DOHH2 (cell line): ENCODE measurements at regions not wholly inside any gene's neighbourhood (a gene's known extent, or its start where the extent isn't known, plus 50 kb on each side); places are given as distances from the start of the nearest gene placed in this dataset.

Source experiments
- H3F3A ChIP-seq: fragments of 200-600 bp; sonication (generic), shearing (Covaris generic); 2 replicates; pipeline ENCODE4 v1.6.0; 2016; ENCODE audit warnings: antibody characterized with exemption, mild to moderate bottlenecking; ENCODE audit not compliant: control insufficient read depth, insufficient read depth
- H3K27ac ChIP-seq: fragments of 200-600 bp; sonication (generic); 2 replicates; pipeline ENCODE4 v1.5.1; 2014; ENCODE audit warnings: low read depth, mild to moderate bottlenecking, low read length, moderate library complexity
- H3K27me3 ChIP-seq: fragments of 200-600 bp; sonication (generic); 2 replicates; pipeline ENCODE4 v1.6.1; 2014; ENCODE audit warnings: mild to moderate bottlenecking, low read length, mixed read lengths; ENCODE audit not compliant: control insufficient read depth
- H3K36me3 ChIP-seq: fragments of 200-600 bp; sonication (generic); 2 replicates; pipeline ENCODE4 v1.6.1; 2014; ENCODE audit warnings: mild to moderate bottlenecking, low read length, moderate library complexity, mixed read lengths; ENCODE audit not compliant: control insufficient read depth
- H3K4me1 ChIP-seq: fragments of 200-600 bp; sonication (generic); 2 replicates; pipeline ENCODE4 v1.6.1; 2014; ENCODE audit warnings: mild to moderate bottlenecking, low read length, mixed read lengths; ENCODE audit not compliant: control insufficient read depth
- H3K4me2 ChIP-seq: fragments of 200-600 bp; sonication (generic); 2 replicates; pipeline ENCODE4 v1.6.0; 2014; ENCODE audit warnings: mild to moderate bottlenecking, low read length, moderate library complexity
- H3K4me3 ChIP-seq: fragments of 200-600 bp; sonication (generic); 2 replicates; pipeline ENCODE4 v1.5.1; 2014; ENCODE audit warnings: mild to moderate bottlenecking, low read length, mixed read lengths
- H3K79me2 ChIP-seq: fragments of 200-600 bp; sonication (generic); 2 replicates; pipeline ENCODE4 v1.6.1; 2014; ENCODE audit warnings: mild to moderate bottlenecking, low read length, mixed read lengths; ENCODE audit not compliant: control insufficient read depth
- H3K9me2 ChIP-seq: fragments of 200-600 bp; sonication (generic); replicated peaks from 2 replicates; pipeline ENCODE4 v1.6.1; 2014; ENCODE audit warnings: mild to moderate bottlenecking, low read length, mixed read lengths; ENCODE audit not compliant: control insufficient read depth
- H3K9me3 ChIP-seq: fragments of 200-600 bp; sonication (generic); 2 replicates; pipeline ENCODE4 v1.6.1; 2014; ENCODE audit warnings: antibody characterized with exemption, low read length, mixed read lengths; ENCODE audit not compliant: control insufficient read depth, insufficient read depth
- H4K20me1 ChIP-seq: fragments of 200-600 bp; sonication (generic); 2 replicates; pipeline ENCODE4 v1.6.0; 2014; ENCODE audit warnings: low read depth, mild to moderate bottlenecking, antibody characterized with exemption, low read length, moderate library complexity; ENCODE audit not compliant: control insufficient read depth, insufficient read depth
- EZH2phosphoT487 ChIP-seq: fragments of 200-600 bp; sonication (generic); IDR thresholded peaks from 2 replicates; pipeline ENCODE4 v1.6.1; 2017; ENCODE audit warnings: borderline replicate concordance, mild to moderate bottlenecking, antibody characterized with exemption, low read length, moderate library complexity, mixed read lengths
- TF ChIP-seq, protein P1 (sequence below): fragments of 200-600 bp; sonication (generic); IDR thresholded peaks from one replicate; pipeline ENCODE4 v1.5.1; 2014; ENCODE audit warnings: antibody characterized with exemption, mild to moderate bottlenecking, low read depth, low read length; ENCODE audit not compliant: poor library complexity, severe bottlenecking

- no peak overlapping the region for H3K4me2 ChIP-seq
- no peaks in the 10 kb centered on the region for H3K4me1 ChIP-seq
- H3K27ac ChIP-seq, result no peak overlapping the region
- H3K9me2 ChIP-seq, result no peaks in the 10 kb centered on the region
- H3K79me2 ChIP-seq, result no peaks in the 10 kb centered on the region
- no peaks in the 10 kb centered on the region for H3K36me3 ChIP-seq
- H3K27me3 ChIP-seq, result no peaks in the 10 kb centered on the region
- H3K4me3 ChIP-seq, result no peak overlapping the region
- no peaks in the 10 kb centered on the region for H4K20me1 ChIP-seq
- TF ChIP-seq EZH2phosphoT487, result no peak
- TF ChIP-seq, protein P1, sequence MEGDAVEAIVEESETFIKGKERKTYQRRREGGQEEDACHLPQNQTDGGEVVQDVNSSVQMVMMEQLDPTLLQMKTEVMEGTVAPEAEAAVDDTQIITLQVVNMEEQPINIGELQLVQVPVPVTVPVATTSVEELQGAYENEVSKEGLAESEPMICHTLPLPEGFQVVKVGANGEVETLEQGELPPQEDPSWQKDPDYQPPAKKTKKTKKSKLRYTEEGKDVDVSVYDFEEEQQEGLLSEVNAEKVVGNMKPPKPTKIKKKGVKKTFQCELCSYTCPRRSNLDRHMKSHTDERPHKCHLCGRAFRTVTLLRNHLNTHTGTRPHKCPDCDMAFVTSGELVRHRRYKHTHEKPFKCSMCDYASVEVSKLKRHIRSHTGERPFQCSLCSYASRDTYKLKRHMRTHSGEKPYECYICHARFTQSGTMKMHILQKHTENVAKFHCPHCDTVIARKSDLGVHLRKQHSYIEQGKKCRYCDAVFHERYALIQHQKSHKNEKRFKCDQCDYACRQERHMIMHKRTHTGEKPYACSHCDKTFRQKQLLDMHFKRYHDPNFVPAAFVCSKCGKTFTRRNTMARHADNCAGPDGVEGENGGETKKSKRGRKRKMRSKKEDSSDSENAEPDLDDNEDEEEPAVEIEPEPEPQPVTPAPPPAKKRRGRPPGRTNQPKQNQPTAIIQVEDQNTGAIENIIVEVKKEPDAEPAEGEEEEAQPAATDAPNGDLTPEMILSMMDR, result no peak
- no peaks in the 10 kb centered on the region for H3F3A ChIP-seq
- H3K9me3 ChIP-seq, result no peaks in the 10 kb centered on the region
Measured at GRCh38 chr1:72394457-72394856, 112.1 kb upstream of the NEGR1 start.

GRCh38 chr1:72379072-72379471, 96.7 kb upstream of the NEGR1 start:
- H3K4me3 ChIP-seq, result no peak overlapping the region
- H3K9me3 ChIP-seq, result no peaks in the 10 kb centered on the region
- no peaks in the 10 kb centered on the region for H3K9me2 ChIP-seq
- no peak overlapping the region for H3K4me2 ChIP-seq
- TF ChIP-seq, protein P1, result no peak
- no peak for TF ChIP-seq EZH2phosphoT487
- H3K27me3 ChIP-seq, result no peaks in the 10 kb centered on the region
- no peaks in the 10 kb centered on the region for H3K4me1 ChIP-seq
- H3K36me3 ChIP-seq, result no peaks in the 10 kb centered on the region
- no peaks in the 10 kb centered on the region for H4K20me1 ChIP-seq
- no peak overlapping the region for H3K27ac ChIP-seq
- no peaks in the 10 kb centered on the region for H3K79me2 ChIP-seq
- no peaks in the 10 kb centered on the region for H3F3A ChIP-seq

GRCh38 chr1:72375226-72375625, 92.9 kb upstream of the NEGR1 start:
- TF ChIP-seq, protein P1, result no peak
- no peak for TF ChIP-seq EZH2phosphoT487
- Histone ChIP-seq H3K36me3 (no peaks in the 10 kb centered on the region), H3F3A (no peaks in the 10 kb centered on the region), H4K20me1 (no peaks in the 10 kb centered on the region), H3K9me2 (no peaks in the 10 kb centered on the region), H3K4me1 (no peaks in the 10 kb centered on the region), H3K79me2 (no peaks in the 10 kb centered on the region), H3K4me3 (no peak overlapping the region), H3K4me2 (no peak overlapping the region), H3K27me3 (no peaks in the 10 kb centered on the region), H3K9me3 (no peaks in the 10 kb centered on the region), H3K27ac (no peak overlapping the region)
